ENCODE measurements at regions not wholly inside any gene's neighbourhood (a gene's known extent, or its start where the extent isn't known, plus 50 kb on each side); places are given as distances from the start of the nearest gene placed in this dataset.

DNA sequence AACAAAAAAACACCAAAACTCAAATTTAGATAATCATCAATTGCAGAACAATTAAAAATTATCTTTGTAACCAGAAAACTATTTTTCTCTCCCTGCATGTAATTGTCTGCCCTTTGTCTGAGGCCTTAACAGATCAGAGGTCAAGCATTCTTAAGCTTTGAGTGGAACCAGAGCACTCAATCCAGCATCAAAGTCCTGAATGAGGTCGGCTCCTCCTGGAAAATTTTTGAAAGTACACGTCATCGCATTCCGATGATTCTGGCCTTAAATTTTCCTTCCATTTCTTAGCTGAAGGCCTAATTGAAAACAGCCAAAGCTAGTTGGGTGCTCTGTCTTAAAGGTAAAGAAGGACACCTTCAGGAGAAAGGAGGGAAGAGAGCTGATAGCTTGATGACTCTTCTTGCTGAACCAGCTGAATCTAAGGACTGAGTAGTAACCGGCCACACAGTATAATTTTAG, 510.2 kb upstream of the SULF2 start (continued):
- TF ChIP-seq SALL2 (CRISPR knock-in tag; IDR thresholded peaks at IDR 0.05) (no peak), NFIC (IDR thresholded peaks at IDR 0.05; ENCODE audit: low read length) (0 out of 2 replicates have a peak, but pooled peaks have one; percentile 38), MAFK (conservative IDR thresholded peaks at IDR 0.05 in 1 of 2, IDR thresholded peaks at IDR 0.05 in 1 of 2; ENCODE audit: low read length in 2 of 2) (peak in 1 of 2 experiments; percentile 38; a peak in 2 of 4 replicates), ATF7 (IDR thresholded peaks at IDR 0.05) (peak; percentile 25; the same call in 1 of the 2 replicates), ATF7 (CRISPR knock-in tag; IDR thresholded peaks at IDR 0.05) (peak; percentile 47; the same call in 1 of the 2 replicates), HDAC2 (CRISPR knock-in tag; IDR thresholded peaks at IDR 0.05) (peak; percentile 55; the same call in 1 of the 2 replicates), EED (CRISPR knock-in tag; IDR thresholded peaks at IDR 0.05) (no peak), SP5 (CRISPR knock-in tag; IDR thresholded peaks at IDR 0.05; ENCODE audit: borderline replicate concordance, low read depth) (peak; percentile 79), STAG1 (CRISPR knock-in tag; IDR thresholded peaks at IDR 0.05) (peak; percentile 62), FOSL2 (CRISPR knock-in tag; IDR thresholded peaks at IDR 0.05) (peak; percentile 82), ZNF615 (CRISPR knock-in tag; IDR thresholded peaks at IDR 0.05; ENCODE audit: borderline replicate concordance) (no peak), SRF (IDR thresholded peaks at IDR 0.05; ENCODE audit: low read depth, low read length) (no peak), ZBTB1 (CRISPR knock-in tag; IDR thresholded peaks at IDR 0.05; ENCODE audit: borderline replicate concordance) (no peak), CREB1 (IDR thresholded peaks at IDR 0.05) (peak; percentile 65), CREB1 (CRISPR knock-in tag; IDR thresholded peaks at IDR 0.05) (no peak), NCOR1 (IDR thresholded peaks at IDR 0.05; ENCODE audit: borderline replicate concordance, low read length) (peak; percentile 68; the same call in 1 of the 2 replicates), ZNF792 (CRISPR knock-in tag; IDR thresholded peaks at IDR 0.05) (0 out of 2 replicates have a peak, but pooled peaks have one; percentile 29), NONO (IDR thresholded peaks at IDR 0.05) (no peak), NONO (CRISPR knock-in tag; conservative IDR thresholded peaks at IDR 0.05) (no peak)
- TF ChIP-seq, protein P1, sequence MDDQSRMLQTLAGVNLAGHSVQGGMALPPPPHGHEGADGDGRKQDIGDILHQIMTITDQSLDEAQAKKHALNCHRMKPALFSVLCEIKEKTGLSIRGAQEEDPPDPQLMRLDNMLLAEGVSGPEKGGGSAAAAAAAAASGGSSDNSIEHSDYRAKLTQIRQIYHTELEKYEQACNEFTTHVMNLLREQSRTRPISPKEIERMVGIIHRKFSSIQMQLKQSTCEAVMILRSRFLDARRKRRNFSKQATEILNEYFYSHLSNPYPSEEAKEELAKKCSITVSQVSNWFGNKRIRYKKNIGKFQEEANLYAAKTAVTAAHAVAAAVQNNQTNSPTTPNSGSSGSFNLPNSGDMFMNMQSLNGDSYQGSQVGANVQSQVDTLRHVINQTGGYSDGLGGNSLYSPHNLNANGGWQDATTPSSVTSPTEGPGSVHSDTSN (CRISPR knock-in tag; IDR thresholded peaks at IDR 0.05; ENCODE audit: borderline replicate concordance): no peak
- TF ChIP-seq, protein P2, sequence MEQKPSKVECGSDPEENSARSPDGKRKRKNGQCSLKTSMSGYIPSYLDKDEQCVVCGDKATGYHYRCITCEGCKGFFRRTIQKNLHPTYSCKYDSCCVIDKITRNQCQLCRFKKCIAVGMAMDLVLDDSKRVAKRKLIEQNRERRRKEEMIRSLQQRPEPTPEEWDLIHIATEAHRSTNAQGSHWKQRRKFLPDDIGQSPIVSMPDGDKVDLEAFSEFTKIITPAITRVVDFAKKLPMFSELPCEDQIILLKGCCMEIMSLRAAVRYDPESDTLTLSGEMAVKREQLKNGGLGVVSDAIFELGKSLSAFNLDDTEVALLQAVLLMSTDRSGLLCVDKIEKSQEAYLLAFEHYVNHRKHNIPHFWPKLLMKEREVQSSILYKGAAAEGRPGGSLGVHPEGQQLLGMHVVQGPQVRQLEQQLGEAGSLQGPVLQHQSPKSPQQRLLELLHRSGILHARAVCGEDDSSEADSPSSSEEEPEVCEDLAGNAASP (CRISPR knock-in tag; IDR thresholded peaks at IDR 0.05; ENCODE audit: borderline replicate concordance): peak; percentile 50; the same call in 1 of the 2 replicates
- TF ChIP-seq, protein P3, sequence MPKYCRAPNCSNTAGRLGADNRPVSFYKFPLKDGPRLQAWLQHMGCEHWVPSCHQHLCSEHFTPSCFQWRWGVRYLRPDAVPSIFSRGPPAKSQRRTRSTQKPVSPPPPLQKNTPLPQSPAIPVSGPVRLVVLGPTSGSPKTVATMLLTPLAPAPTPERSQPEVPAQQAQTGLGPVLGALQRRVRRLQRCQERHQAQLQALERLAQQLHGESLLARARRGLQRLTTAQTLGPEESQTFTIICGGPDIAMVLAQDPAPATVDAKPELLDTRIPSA (CRISPR knock-in tag; IDR thresholded peaks at IDR 0.05; ENCODE audit: borderline replicate concordance): no peak
- TF ChIP-seq, protein P4, sequence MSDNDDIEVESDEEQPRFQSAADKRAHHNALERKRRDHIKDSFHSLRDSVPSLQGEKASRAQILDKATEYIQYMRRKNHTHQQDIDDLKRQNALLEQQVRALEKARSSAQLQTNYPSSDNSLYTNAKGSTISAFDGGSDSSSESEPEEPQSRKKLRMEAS (IDR thresholded peaks at IDR 0.05): no peak
- TF ChIP-seq, protein P5, sequence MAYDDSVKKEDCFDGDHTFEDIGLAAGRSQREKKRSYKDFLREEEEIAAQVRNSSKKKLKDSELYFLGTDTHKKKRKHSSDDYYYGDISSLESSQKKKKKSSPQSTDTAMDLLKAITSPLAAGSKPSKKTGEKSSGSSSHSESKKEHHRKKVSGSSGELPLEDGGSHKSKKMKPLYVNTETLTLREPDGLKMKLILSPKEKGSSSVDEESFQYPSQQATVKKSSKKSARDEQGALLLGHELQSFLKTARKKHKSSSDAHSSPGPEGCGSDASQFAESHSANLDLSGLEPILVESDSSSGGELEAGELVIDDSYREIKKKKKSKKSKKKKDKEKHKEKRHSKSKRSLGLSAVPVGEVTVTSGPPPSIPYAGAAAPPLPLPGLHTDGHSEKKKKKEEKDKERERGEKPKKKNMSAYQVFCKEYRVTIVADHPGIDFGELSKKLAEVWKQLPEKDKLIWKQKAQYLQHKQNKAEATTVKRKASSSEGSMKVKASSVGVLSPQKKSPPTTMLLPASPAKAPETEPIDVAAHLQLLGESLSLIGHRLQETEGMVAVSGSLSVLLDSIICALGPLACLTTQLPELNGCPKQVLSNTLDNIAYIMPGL (CRISPR knock-in tag; IDR thresholded peaks at IDR 0.05; ENCODE audit: borderline replicate concordance in 1 of 2, low read depth in 1 of 2): 0 out of 4 replicates have a peak, but pooled peaks of 1 of the 2 experiments have one; percentile 24
- TF ChIP-seq, protein P6, sequence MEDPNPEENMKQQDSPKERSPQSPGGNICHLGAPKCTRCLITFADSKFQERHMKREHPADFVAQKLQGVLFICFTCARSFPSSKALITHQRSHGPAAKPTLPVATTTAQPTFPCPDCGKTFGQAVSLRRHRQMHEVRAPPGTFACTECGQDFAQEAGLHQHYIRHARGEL (CRISPR knock-in tag; IDR thresholded peaks at IDR 0.05): no peak
